ENCODE measurements at regions not wholly inside any gene's neighbourhood (a gene's known extent, or its start where the extent isn't known, plus 50 kb on each side); places are given as distances from the start of the nearest gene placed in this dataset.

- TF ChIP-seq CTCF (IDR thresholded peaks at IDR 0.05; ENCODE audit: extremely low read depth in 1 of 2, insufficient read depth in 1 of 2, low read depth in 1 of 2, low read length in 2 of 2): no peak
- TF ChIP-seq EZH2 (IDR thresholded peaks at IDR 0.05; ENCODE audit: borderline replicate concordance, low read depth, low read length, severe bottlenecking): no peak
- TF ChIP-seq POLR2A (IDR thresholded peaks at IDR 0.05; ENCODE audit: low read depth, low read length): no peak
- TF ChIP-seq JUN (IDR thresholded peaks at IDR 0.05; ENCODE audit: borderline replicate concordance, insufficient read depth, insufficient read length, low read depth): no peak
- TF ChIP-seq POLR2AphosphoS5 (IDR thresholded peaks at IDR 0.05; ENCODE audit: insufficient read depth, low read depth, low read length): no peak
- TF ChIP-seq MAX (IDR thresholded peaks at IDR 0.05; ENCODE audit: insufficient read depth, insufficient read length): no peak
- no peak for TF ChIP-seq MYC (IDR thresholded peaks at IDR 0.05; ENCODE audit: low read depth, low read length)
- no peak for TF ChIP-seq GATA2 (IDR thresholded peaks at IDR 0.05; ENCODE audit: insufficient read depth, insufficient read length, low read depth, low read length)
- TF ChIP-seq FOS (IDR thresholded peaks at IDR 0.05; ENCODE audit: borderline replicate concordance, insufficient read depth, low read length): no peak
Measured at GRCh38 chr10:131814567-131815265, 86.1 kb upstream of the PPP2R2D start.
